ENCODE measurements at regions not wholly inside any gene's neighbourhood (a gene's known extent, or its start where the extent isn't known, plus 50 kb on each side); places are given as distances from the start of the nearest gene placed in this dataset.

- Histone ChIP-seq H3K23me2 (ENCODE audit: insufficient read length, low read depth, low read length, poor library complexity, severe bottlenecking) (no peaks in the 10 kb centered on the region), H3T11ph (ENCODE audit: low read length) (no peak overlapping the region), H3K18ac (ENCODE audit: insufficient read length, low read depth, low read length) (no peak overlapping the region), H4K5ac (ENCODE audit: insufficient read length, low read depth, low read length) (no peak overlapping the region), H2BK5ac (ENCODE audit: insufficient read length, low read length) (no peak overlapping the region), H3K79me2 (ENCODE audit: insufficient read depth, low read length) (no peaks in the 10 kb centered on the region), H2BK15ac (ENCODE audit: low read depth, low read length) (no peak overlapping the region), H2AK5ac (ENCODE audit: insufficient read length, low read length) (no peak overlapping the region), H3K23ac (ENCODE audit: insufficient read length, low read depth, low read length) (no peak overlapping the region), H2AFZ (ENCODE audit: low read length) (no peak overlapping the region), H3K9me3 (ENCODE audit: control insufficient read depth, low read depth, low read length) (no peaks in the 10 kb centered on the region), H3K4me2 (ENCODE audit: insufficient read depth, insufficient read length, low read length) (no peak overlapping the region), H4K8ac (replicated peaks; ENCODE audit: insufficient read length, low read depth, low read length) (no peak overlapping the region), H3K14ac (ENCODE audit: insufficient read depth, low read length) (no peak overlapping the region), H3K9ac (ENCODE audit: extremely low read depth, insufficient read length, low read length) (no peak overlapping the region), H3K4me1 (ENCODE audit: insufficient read depth, low read length) (no peaks in the 10 kb centered on the region), H3K27me3 (ENCODE audit: insufficient read depth, low read length) (no peaks in the 10 kb centered on the region), H2BK20ac (ENCODE audit: low read depth, low read length, poor library complexity, severe bottlenecking) (no peak overlapping the region), H2BK120ac (ENCODE audit: low read depth, low read length, poor library complexity, severe bottlenecking) (no peak overlapping the region), H4K20me1 (ENCODE audit: control insufficient read depth, insufficient read depth, insufficient read length) (no peaks in the 10 kb centered on the region), H3K79me1 (ENCODE audit: insufficient read depth, low read depth, low read length, poor library complexity, severe bottlenecking) (no peaks in the 10 kb centered on the region), H2BK12ac (ENCODE audit: insufficient read length, low read depth, low read length) (no peak overlapping the region), H4K91ac (ENCODE audit: insufficient read length, low read depth, low read length) (no peak overlapping the region), H3K4ac (ENCODE audit: low read depth, low read length) (no peak overlapping the region), H3K27ac (ENCODE audit: insufficient read length, low read depth, low read length) (no peak overlapping the region), H3K56ac (ENCODE audit: insufficient read length, low read depth, low read length) (no peak overlapping the region)
- no peak for TF ChIP-seq CTCF (conservative IDR thresholded peaks at IDR 0.05)
- H3K9me3 Mint-ChIP-seq, result peaks cover 6 to 10% of the 10 kb centered on the region in 2 experiments; a peak in 4 of 5 replicates
- H3K27ac Mint-ChIP-seq, result no peak overlapping the region
- H3K27me3 Mint-ChIP-seq (ENCODE audit: low read depth), result no peaks in the 10 kb centered on the region; the same call in 1 of the 2 replicates
- peaks cover 0 to 4% (median 2%) of the 10 kb centered on the region in 3 experiments; a peak in 3 of 7 replicates for H3K36me3 Mint-ChIP-seq (ENCODE audit: insufficient read depth in 1 of 3, low read depth in 3 of 3)
- no peaks in the 10 kb centered on the region for H3K4me1 Mint-ChIP-seq
- no peak overlapping the region for H3K4me3 Mint-ChIP-seq
- DNase-seq, result no peak
Measured at GRCh38 chr11:38766796-38767195, 2168.8 kb upstream of the RAG2 start.
